Spleen (tissue), 7 donors: ENCODE measurements at regions not wholly inside any gene's neighbourhood (a gene's known extent, or its start where the extent isn't known, plus 50 kb on each side); places are given as distances from the start of the nearest gene placed in this dataset.
"Not testable (repeated sequence)": the region's sequence is repeated elsewhere in the genome, so short reads cannot be mapped to it uniquely, and the experiment has no call there.

Experiments
- CTCF ChIP-seq, 11 experiments: fragments of 200-600 bp in 7 of 11; fragments of 450-650 bp in 4 of 11; sonication (generic) in 4 of 11; IDR thresholded peaks in 8 of 11; conservative IDR thresholded peaks in 3 of 11; 1 replicate in 7 of 11; 2 replicates in 4 of 11; pipeline versions ENCODE4 v1.4.0 to v1.8.0; 2016 to 2021; ENCODE audit warnings: antibody characterized with exemption in 11 of 11, inconsistent platforms in 4 of 11, mild to moderate bottlenecking in 1 of 11
- POLR2A ChIP-seq, 3 donors: fragments of 450-650 bp; IDR thresholded peaks; one replicate each; pipeline ENCODE4 v1.5.1; 2017; ENCODE audit warnings: antibody characterized with exemption in 3 of 3, mild to moderate bottlenecking in 1 of 3
- POLR2AphosphoS5 ChIP-seq, 3 donors: sonication (generic); formaldehyde crosslinking; IDR thresholded peaks; one replicate each; pipeline ENCODE4 v1.5.1; 2017; ENCODE audit warnings: antibody characterized with exemption in 3 of 3
- donor health status: DM: no; HTN: no; CAD: no; lungs with moderate emphysema.
- donor health status: DM: no; HTN: no; CAD: no.
- donor health status: DM: no; HTN: no; CAD: no.

GRCh38 chr7:65508581-65509367, 135.1 kb downstream of the ZNF92 start:
- TF ChIP-seq POLR2AphosphoS5 (IDR thresholded peaks at IDR 0.05); CTCF (IDR thresholded peaks at IDR 0.05 in 8 of 11, conservative IDR thresholded peaks at IDR 0.05 in 3 of 11); POLR2A (IDR thresholded peaks at IDR 0.05): not testable (repeated sequence)
